Left lobe of liver (tissue), 2 donors: ENCODE measurements at regions not wholly inside any gene's neighbourhood (a gene's known extent, or its start where the extent isn't known, plus 50 kb on each side); places are given as distances from the start of the nearest gene placed in this dataset.
"Not testable (repeated sequence)": the region's sequence is repeated elsewhere in the genome, so short reads cannot be mapped to it uniquely, and the experiment has no call there.

Experiments
- ATAC-seq: fragments of 200-7000 bp; cut with Tn5 transposase; one replicate; pipeline ENCODE4 v1.9.1; 2020; ENCODE audit warnings: mild to moderate bottlenecking, moderate library complexity
- DNase-seq: peaks from one replicate; pipeline ENCODE4 v3.0.0-alpha.2; 2020; ENCODE audit warnings: low spot score
- donor health status: DM: no; HTN: no; CAD: no; lungs with moderate emphysema.
- donor health status: DM: no; HTN: yes; CAD: no.

GRCh38 chr3:86563400-86563970 is 427.5 kb downstream of the VGLL3 start:
- no peak for DNase-seq
- peak; percentile 69 for ATAC-seq

GRCh38 chr3:86562090-86562489 is 428.9 kb downstream of the VGLL3 start:
- no peak for ATAC-seq
- DNase-seq = no peak

- ATAC-seq (no peak), DNase-seq (no peak)
Measured at GRCh38 chr3:86561215-86561614, 429.7 kb downstream of the VGLL3 start.

GRCh38 chr3:86554383-86554782 is 436.6 kb downstream of the VGLL3 start:
- DNase-seq (no peak), ATAC-seq (no peak)

GRCh38 chr3:86547692-86548091 is 443.3 kb downstream of the VGLL3 start:
- ATAC-seq (no peak), DNase-seq (no peak)

- ATAC-seq = no peak
- no peak for DNase-seq
Measured at GRCh38 chr3:86537171-86537570, 453.8 kb downstream of the VGLL3 start.

GRCh38 chr3:86519819-86520218 is 471.1 kb downstream of the VGLL3 start:
- ATAC-seq (no peak), DNase-seq (no peak)

GRCh38 chr3:86481636-86482035 is 509.3 kb downstream of the VGLL3 start:
- ATAC-seq = no peak
- DNase-seq = no peak

GRCh38 chr3:86481031-86481430 is 509.9 kb downstream of the VGLL3 start:
- DNase-seq (no peak), ATAC-seq (no peak)

GRCh38 chr3:86464180-86464579 is 526.8 kb downstream of the VGLL3 start:
- DNase-seq = no peak

GRCh38 chr3:86451749-86452148 is 539.2 kb downstream of the VGLL3 start:
- no peak for DNase-seq
- no peak for ATAC-seq

More at GRCh38 chr3:86464180-86464579, 526.8 kb downstream of the VGLL3 start:
- ATAC-seq = no peak

GRCh38 chr3:86438544-86438943 is 552.4 kb downstream of the VGLL3 start:
- DNase-seq = no peak
- no peak for ATAC-seq

- ATAC-seq = no peak
- DNase-seq = no peak
Measured at GRCh38 chr3:86427343-86427742, 563.6 kb downstream of the VGLL3 start.

- ATAC-seq (no peak), DNase-seq (no peak)
Measured at GRCh38 chr3:86420990-86421739, 569.8 kb downstream of the VGLL3 start.

- no peak for DNase-seq
- ATAC-seq = no peak
Measured at GRCh38 chr3:86418861-86419260, 572.1 kb downstream of the VGLL3 start.

- DNase-seq (no peak), ATAC-seq (no peak)
Measured at GRCh38 chr3:86416334-86416733, 574.6 kb downstream of the VGLL3 start.

- DNase-seq = no peak
- no peak for ATAC-seq
Measured at GRCh38 chr3:86413645-86414044, 577.3 kb downstream of the VGLL3 start.

GRCh38 chr3:86410587-86410986 is 580.4 kb downstream of the VGLL3 start:
- DNase-seq (no peak), ATAC-seq (no peak)

GRCh38 chr3:86389759-86390158 is 601.2 kb downstream of the VGLL3 start:
- DNase-seq, ATAC-seq: not testable (repeated sequence)

GRCh38 chr3:86388820-86389219 is 602.1 kb downstream of the VGLL3 start:
- DNase-seq = no peak
- no peak for ATAC-seq

GRCh38 chr3:86382556-86382955 is 608.4 kb downstream of the VGLL3 start:
- ATAC-seq = no peak

GRCh38 chr3:86381247-86381646 is 609.7 kb downstream of the VGLL3 start:
- ATAC-seq = no peak
- no peak for DNase-seq

More at GRCh38 chr3:86382556-86382955, 608.4 kb downstream of the VGLL3 start:
- no peak for DNase-seq

GRCh38 chr3:86379280-86379679 is 611.7 kb downstream of the VGLL3 start:
- ATAC-seq (no peak), DNase-seq (no peak)
